H9 (cell line): ENCODE measurements at regions not wholly inside any gene's neighbourhood (a gene's known extent, or its start where the extent isn't known, plus 50 kb on each side); places are given as distances from the start of the nearest gene placed in this dataset.

Experiments
- DNase-seq: peaks from one replicate; pipeline ENCODE4 v3.0.0-alpha.2; 2017
- H2AFZ ChIP-seq: one replicate; pipeline ENCODE4 v1.6.1; 2013; ENCODE audit warnings: mild to moderate bottlenecking, low read length, control low read depth, moderate library complexity
- H2AK5ac ChIP-seq: 2 replicates; pipeline ENCODE4 v1.6.1; 2013; ENCODE audit warnings: low read length, control low read depth, mixed read lengths; ENCODE audit not compliant: insufficient read length
- H2BK120ac ChIP-seq: one replicate; pipeline ENCODE4 v1.6.1; 2013; ENCODE audit warnings: low read depth, mild to moderate bottlenecking, low read length, control low read depth, inconsistent platforms; ENCODE audit not compliant: poor library complexity, severe bottlenecking
- H2BK12ac ChIP-seq: 2 replicates; pipeline ENCODE4 v1.6.1; 2013; ENCODE audit warnings: low read length, control low read depth, mixed read lengths, low read depth; ENCODE audit not compliant: insufficient read length
- H2BK15ac ChIP-seq: 2 replicates; pipeline ENCODE4 v1.6.1; 2013; ENCODE audit warnings: low read depth, low read length, control low read depth
- H2BK20ac ChIP-seq: one replicate; pipeline ENCODE4 v1.6.1; 2013; ENCODE audit warnings: low read depth, mild to moderate bottlenecking, low read length, control low read depth, inconsistent platforms; ENCODE audit not compliant: poor library complexity, severe bottlenecking
- H2BK5ac ChIP-seq: 2 replicates; pipeline ENCODE4 v1.6.1; 2013; ENCODE audit warnings: low read length, control low read depth, mixed read lengths; ENCODE audit not compliant: insufficient read length
- H3K14ac ChIP-seq: 2 replicates; pipeline ENCODE4 v1.6.1; 2013; ENCODE audit warnings: low read length, control low read depth; ENCODE audit not compliant: insufficient read depth
- H3K18ac ChIP-seq: 2 replicates; pipeline ENCODE4 v1.6.1; 2013; ENCODE audit warnings: low read depth, mild to moderate bottlenecking, mixed read lengths, low read length, control low read depth; ENCODE audit not compliant: insufficient read length
- H3K23ac ChIP-seq: 2 replicates; pipeline ENCODE4 v1.6.1; 2013; ENCODE audit warnings: low read length, control low read depth, mixed read lengths, low read depth; ENCODE audit not compliant: insufficient read length
- H3K23me2 ChIP-seq: 2 replicates; pipeline ENCODE4 v1.6.1; 2013; ENCODE audit warnings: low read depth, mild to moderate bottlenecking, mixed read lengths, low read length, control low read depth; ENCODE audit not compliant: insufficient read length, poor library complexity, severe bottlenecking
- H3K27ac ChIP-seq: 2 replicates; pipeline ENCODE4 v1.5.1; 2013; ENCODE audit warnings: low read length, control low read depth, mixed read lengths, low read depth; ENCODE audit not compliant: insufficient read length
- H3K27me3 ChIP-seq: 2 replicates; pipeline ENCODE4 v1.6.1; 2013; ENCODE audit warnings: low read length, control low read depth, inconsistent platforms; ENCODE audit not compliant: insufficient read depth
- H3K4ac ChIP-seq: 2 replicates; pipeline ENCODE4 v1.6.1; 2013; ENCODE audit warnings: low read depth, mild to moderate bottlenecking, control low read depth, inconsistent platforms, low read length, moderate library complexity
- H3K4me1 ChIP-seq: 2 replicates; pipeline ENCODE4 v1.6.1; 2013; ENCODE audit warnings: low read length, control low read depth, inconsistent platforms; ENCODE audit not compliant: insufficient read depth
- H3K4me2 ChIP-seq: 2 replicates; pipeline ENCODE4 v1.6.1; 2013; ENCODE audit warnings: low read length, control low read depth, mixed read lengths; ENCODE audit not compliant: insufficient read length, insufficient read depth
- H3K56ac ChIP-seq: 2 replicates; pipeline ENCODE4 v1.6.1; 2013; ENCODE audit warnings: low read depth, mild to moderate bottlenecking, mixed read lengths, low read length, control low read depth; ENCODE audit not compliant: insufficient read length
- H3K79me1 ChIP-seq: 2 replicates; pipeline ENCODE4 v1.6.1; 2013; ENCODE audit warnings: low read depth, mild to moderate bottlenecking, moderate library complexity, low read length, control low read depth, inconsistent platforms; ENCODE audit not compliant: insufficient read depth, poor library complexity, severe bottlenecking
- H3K79me2 ChIP-seq: 2 replicates; pipeline ENCODE4 v1.6.1; 2013; ENCODE audit warnings: low read length, control low read depth, inconsistent platforms; ENCODE audit not compliant: insufficient read depth
- H3K9ac ChIP-seq: 2 replicates; pipeline ENCODE4 v1.6.1; 2013; ENCODE audit warnings: low read length, control low read depth, mixed read lengths; ENCODE audit not compliant: insufficient read length; ENCODE audit errors: extremely low read depth
- H3K9me3 ChIP-seq: one replicate; pipeline ENCODE4 v1.6.1; 2013; ENCODE audit warnings: low read depth, low read length, inconsistent platforms; ENCODE audit not compliant: control insufficient read depth
- H3T11ph ChIP-seq: one replicate; pipeline ENCODE4 v1.6.1; 2013; ENCODE audit warnings: mild to moderate bottlenecking, low read length, control low read depth, inconsistent platforms
- H4K20me1 ChIP-seq: one replicate; pipeline ENCODE4 v1.6.1; 2013; ENCODE audit not compliant: control insufficient read depth, insufficient read length, insufficient read depth
- H4K5ac ChIP-seq: 2 replicates; pipeline ENCODE4 v1.6.1; 2013; ENCODE audit warnings: low read depth, mild to moderate bottlenecking, mixed read lengths, low read length, control low read depth; ENCODE audit not compliant: insufficient read length
- H4K8ac ChIP-seq: replicated peaks from 2 replicates; pipeline ENCODE4 v1.6.1; 2013; ENCODE audit warnings: low read length, control low read depth, mixed read lengths, low read depth; ENCODE audit not compliant: insufficient read length
- H4K91ac ChIP-seq: 2 replicates; pipeline ENCODE4 v1.6.1; 2013; ENCODE audit warnings: low read depth, mild to moderate bottlenecking, moderate library complexity, mixed read lengths, low read length, control low read depth; ENCODE audit not compliant: insufficient read length
- H3K27ac Mint-ChIP-seq, 3 experiments: 2 replicates in 2 of 3; 3 replicates in 1 of 3; pipeline ENCODE4 v1.8.0; 2020 to 2021; ENCODE audit warnings: mixed read lengths in 3 of 3, mild to moderate bottlenecking in 1 of 3, moderate library complexity in 1 of 3
- H3K27me3 Mint-ChIP-seq: 2 replicates; pipeline ENCODE4 v1.8.0; 2021; ENCODE audit warnings: low read depth, mild to moderate bottlenecking, moderate library complexity, mixed read lengths
- H3K36me3 Mint-ChIP-seq, 3 experiments: 2 replicates in 2 of 3; 3 replicates in 1 of 3; pipeline ENCODE4 v1.8.0; 2020 to 2021; ENCODE audit warnings: low read depth in 3 of 3, mixed read lengths in 3 of 3; ENCODE audit not compliant: insufficient read depth in 1 of 3
- H3K4me1 Mint-ChIP-seq, 2 experiments: 2 replicates each; pipeline ENCODE4 v1.8.0; 2020; ENCODE audit warnings: mixed read lengths in 2 of 2
- H3K4me3 Mint-ChIP-seq, 2 experiments: 2 replicates in 1 of 2; 3 replicates in 1 of 2; pipeline ENCODE4 v1.8.0; 2020 to 2021; ENCODE audit warnings: mild to moderate bottlenecking in 2 of 2, mixed read lengths in 2 of 2, moderate library complexity in 1 of 2
- H3K9me3 Mint-ChIP-seq, 2 experiments: 2 replicates in 1 of 2; 3 replicates in 1 of 2; pipeline ENCODE4 v1.8.0; 2020; ENCODE audit warnings: mild to moderate bottlenecking in 2 of 2, mixed read lengths in 2 of 2, moderate library complexity in 1 of 2
- CTCF ChIP-seq: fragments of 200-600 bp; sonication (generic); conservative IDR thresholded peaks from 3 replicates; pipeline ENCODE4 v1.8.0; 2021; ENCODE audit warnings: antibody characterized with exemption, mild to moderate bottlenecking
- WGBS: extraction: QIAGEN DNeasy Blood & Tissue Kit; methylation state at CpG from one replicate; pipeline ENCODE4 v1.1.7; 2013; ENCODE audit warnings: missing lambda C conversion rate, low lambda C conversion rate, mixed read lengths; ENCODE audit not compliant: insufficient read length; ENCODE audit errors: extremely low coverage; 5-methylcytosine and 5-hydroxymethylcytosine counted together

GRCh38 chr22:47284822-47285221 lies 522.4 kb downstream of the TBC1D22A start:
- no peak for TF ChIP-seq CTCF
- H3K23me2 ChIP-seq: no peaks in the 10 kb centered on the region
- H4K8ac ChIP-seq: no peak overlapping the region
- peaks cover 83 to 98% of the 10 kb centered on the region in 2 experiments for H3K9me3 Mint-ChIP-seq
- no peak overlapping the region for H3K4me2 ChIP-seq
- WGBS: no CpG with 5 or more reads among the region's 8 CpGs
- H3K14ac ChIP-seq: no peak overlapping the region
- H3K4me3 Mint-ChIP-seq: no peak overlapping the region
- H3K18ac ChIP-seq: no peak overlapping the region
- no peak overlapping the region for H3K56ac ChIP-seq
- H3K9me3 ChIP-seq: peaks cover 90% of the 10 kb centered on the region
- H3K27ac Mint-ChIP-seq: no peak overlapping the region
- H2BK120ac ChIP-seq: no peak overlapping the region
- H3K79me2 ChIP-seq: no peaks in the 10 kb centered on the region
- H4K20me1 ChIP-seq: no peaks in the 10 kb centered on the region
- H4K5ac ChIP-seq: no peak overlapping the region
- peaks cover 8 to 40% (median 27%) of the 10 kb centered on the region in 3 experiments; a peak in 6 of 7 replicates for H3K36me3 Mint-ChIP-seq
- H2BK20ac ChIP-seq: no peak overlapping the region
- no peaks in the 10 kb centered on the region; the same call in 1 of the 2 replicates for H3K27me3 ChIP-seq
- no peak overlapping the region for H3T11ph ChIP-seq
- H3K23ac ChIP-seq: no peak overlapping the region
- H2BK5ac ChIP-seq: no peak overlapping the region
- H3K4me1 Mint-ChIP-seq: no peaks in the 10 kb centered on the region
- no peak overlapping the region for H2AK5ac ChIP-seq
- no peak for DNase-seq
- peaks cover 6% of the 10 kb centered on the region for H3K27me3 Mint-ChIP-seq
- H3K4ac ChIP-seq: no peak overlapping the region
- H2BK12ac ChIP-seq: no peak overlapping the region
- no peaks in the 10 kb centered on the region for H3K4me1 ChIP-seq
- H2AFZ ChIP-seq: no peak overlapping the region
- no peak overlapping the region for H3K9ac ChIP-seq
- H2BK15ac ChIP-seq: no peak overlapping the region
- no peak overlapping the region for H3K27ac ChIP-seq
- H4K91ac ChIP-seq: no peak overlapping the region
- H3K79me1 ChIP-seq: no peaks in the 10 kb centered on the region
